ENCODE measurements at regions not wholly inside any gene's neighbourhood (a gene's known extent, or its start where the extent isn't known, plus 50 kb on each side); places are given as distances from the start of the nearest gene placed in this dataset.
"Not testable (repeated sequence)": the region's sequence is repeated elsewhere in the genome, so short reads cannot be mapped to it uniquely, and the experiment has no call there.

DNA sequence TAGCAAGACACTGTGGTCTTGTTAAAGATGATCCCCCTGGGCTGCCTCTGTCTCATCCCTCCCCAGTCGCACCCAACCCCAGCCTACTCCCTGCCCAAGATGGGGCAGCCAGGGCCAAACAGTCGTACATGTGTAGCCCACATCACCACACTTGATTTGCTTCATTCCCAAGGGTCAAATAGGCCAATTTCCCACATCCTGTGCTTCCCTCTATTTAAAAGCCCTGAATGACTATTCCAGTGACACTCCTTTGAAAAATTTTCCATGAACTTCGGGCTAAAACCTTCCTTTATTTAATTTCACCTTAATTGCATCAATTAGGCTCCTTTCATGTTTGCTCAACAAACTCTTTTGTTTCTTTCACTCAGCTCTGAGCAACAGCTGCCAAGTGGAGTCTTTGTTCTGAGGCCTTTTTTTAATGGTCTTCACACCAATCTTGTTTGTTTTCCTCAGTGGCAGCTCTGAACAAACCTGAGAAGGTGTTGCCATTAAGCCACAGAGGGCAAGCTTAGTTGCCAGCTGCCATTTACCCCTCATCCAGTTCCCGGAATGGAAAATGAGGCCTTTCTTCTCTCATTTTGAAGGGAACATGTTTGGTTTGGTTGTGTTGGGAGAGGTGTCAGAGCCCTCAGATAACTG is 126.9 kb downstream of the APIP start:
- H3K4me3 ChIP-seq (ENCODE audit: control insufficient read depth, low read depth, low read length) = no peak overlapping the region
- DNase-seq (ENCODE audit: low read depth) = no peak
- TF ChIP-seq, protein P1, sequence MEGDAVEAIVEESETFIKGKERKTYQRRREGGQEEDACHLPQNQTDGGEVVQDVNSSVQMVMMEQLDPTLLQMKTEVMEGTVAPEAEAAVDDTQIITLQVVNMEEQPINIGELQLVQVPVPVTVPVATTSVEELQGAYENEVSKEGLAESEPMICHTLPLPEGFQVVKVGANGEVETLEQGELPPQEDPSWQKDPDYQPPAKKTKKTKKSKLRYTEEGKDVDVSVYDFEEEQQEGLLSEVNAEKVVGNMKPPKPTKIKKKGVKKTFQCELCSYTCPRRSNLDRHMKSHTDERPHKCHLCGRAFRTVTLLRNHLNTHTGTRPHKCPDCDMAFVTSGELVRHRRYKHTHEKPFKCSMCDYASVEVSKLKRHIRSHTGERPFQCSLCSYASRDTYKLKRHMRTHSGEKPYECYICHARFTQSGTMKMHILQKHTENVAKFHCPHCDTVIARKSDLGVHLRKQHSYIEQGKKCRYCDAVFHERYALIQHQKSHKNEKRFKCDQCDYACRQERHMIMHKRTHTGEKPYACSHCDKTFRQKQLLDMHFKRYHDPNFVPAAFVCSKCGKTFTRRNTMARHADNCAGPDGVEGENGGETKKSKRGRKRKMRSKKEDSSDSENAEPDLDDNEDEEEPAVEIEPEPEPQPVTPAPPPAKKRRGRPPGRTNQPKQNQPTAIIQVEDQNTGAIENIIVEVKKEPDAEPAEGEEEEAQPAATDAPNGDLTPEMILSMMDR (conservative IDR thresholded peaks at IDR 0.05; ENCODE audit: control insufficient read depth, insufficient read depth, low read depth, low read length) = no peak

- TF ChIP-seq, protein P1 (conservative IDR thresholded peaks at IDR 0.05; ENCODE audit: control insufficient read depth, insufficient read depth, low read depth, low read length) = no peak
- no peak for DNase-seq (ENCODE audit: low read depth)
- no peak overlapping the region for H3K4me3 ChIP-seq (ENCODE audit: control insufficient read depth, low read depth, low read length)
Observed at GRCh38 chr11:34788642-34789041, 127.5 kb downstream of the APIP start.

DNA sequence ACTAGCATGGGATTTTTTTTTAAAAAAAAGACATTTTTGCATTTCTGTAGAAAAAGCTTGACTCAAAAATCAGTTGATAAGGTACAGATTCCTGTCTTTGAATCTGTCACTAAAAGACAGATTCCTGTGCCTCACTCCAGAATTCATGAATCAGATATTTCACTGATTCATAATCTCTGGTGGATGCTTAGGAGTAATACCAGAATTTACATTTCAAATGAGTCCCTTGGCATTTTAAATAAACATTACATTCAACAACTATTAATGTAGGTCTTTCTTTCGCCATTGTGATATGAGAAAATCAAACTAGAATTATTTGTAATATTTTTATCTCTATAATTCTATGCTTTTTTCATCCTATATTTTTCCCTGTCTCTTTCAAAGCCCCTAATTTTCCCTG is 128.3 kb downstream of the APIP start:
- DNase-seq (ENCODE audit: low read depth) = no peak
- TF ChIP-seq, protein P1 (conservative IDR thresholded peaks at IDR 0.05; ENCODE audit: control insufficient read depth, insufficient read depth, low read depth, low read length) = no peak
- H3K4me3 ChIP-seq (ENCODE audit: control insufficient read depth, low read depth, low read length) = no peak overlapping the region

GRCh38 chr11:34787348-34787747 is 128.8 kb downstream of the APIP start:
- DNase-seq (ENCODE audit: low read depth) = no peak

DNA sequence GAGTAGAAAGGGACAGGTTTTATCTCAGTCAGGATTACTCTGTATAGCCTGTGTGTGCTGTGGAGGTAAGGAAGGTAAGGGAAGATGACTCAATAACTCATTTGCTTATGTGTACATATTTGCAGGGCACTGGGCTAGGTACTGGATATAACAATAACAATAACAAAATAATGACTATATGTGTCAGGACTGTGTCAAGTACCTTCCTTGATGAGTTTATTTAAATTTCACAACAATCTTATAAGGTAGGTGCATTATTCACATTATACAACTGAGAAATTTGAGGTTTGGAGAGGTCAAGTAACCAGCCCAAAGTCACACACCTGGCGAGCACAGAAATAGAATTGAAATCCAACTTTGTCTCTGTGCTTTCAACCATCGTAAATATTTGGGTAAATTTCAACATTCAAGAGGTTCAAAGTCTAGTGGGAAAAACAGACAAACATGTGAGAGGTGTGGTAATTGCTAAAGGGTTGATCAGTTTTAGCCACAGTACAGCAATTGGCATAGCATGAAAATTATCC is 131.8 kb downstream of the APIP start:
- TF ChIP-seq, protein P1 (conservative IDR thresholded peaks at IDR 0.05; ENCODE audit: control insufficient read depth, insufficient read depth, low read depth, low read length) = no peak
- no peak for DNase-seq (ENCODE audit: low read depth)
- no peak overlapping the region for H3K4me3 ChIP-seq (ENCODE audit: control insufficient read depth, low read depth, low read length)

More at GRCh38 chr11:34787348-34787747, 128.8 kb downstream of the APIP start:
- TF ChIP-seq, protein P1 (conservative IDR thresholded peaks at IDR 0.05; ENCODE audit: control insufficient read depth, insufficient read depth, low read depth, low read length) = no peak
- H3K4me3 ChIP-seq (ENCODE audit: control insufficient read depth, low read depth, low read length) = no peak overlapping the region

DNA sequence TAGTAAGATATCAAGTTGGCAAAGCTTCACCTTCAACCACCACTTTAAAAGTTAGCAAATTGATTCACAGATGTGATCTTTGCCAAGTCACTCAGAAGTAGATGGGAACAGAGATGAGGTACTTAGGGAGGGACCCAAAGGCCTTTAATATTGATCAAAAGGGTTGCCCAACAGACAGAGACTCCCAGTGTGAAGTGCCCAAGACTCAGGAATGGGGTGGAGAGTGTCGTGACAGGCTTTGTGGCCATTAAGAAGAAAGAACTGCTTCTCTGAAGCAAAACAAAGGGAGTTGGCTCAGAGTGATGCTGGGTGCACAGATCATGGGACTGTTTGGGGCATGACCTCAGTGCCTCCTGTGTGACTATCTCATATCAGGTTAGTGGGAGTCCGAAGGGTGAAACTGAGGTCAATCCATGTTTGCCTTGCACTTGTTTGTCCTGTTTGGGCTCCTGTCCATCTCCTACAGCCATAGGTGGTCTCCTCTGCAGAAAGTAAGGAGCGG is 132.3 kb downstream of the APIP start:
- TF ChIP-seq, protein P1 (conservative IDR thresholded peaks at IDR 0.05; ENCODE audit: control insufficient read depth, insufficient read depth, low read depth, low read length) = no peak
- DNase-seq (ENCODE audit: low read depth) = no peak
- H3K4me3 ChIP-seq (ENCODE audit: control insufficient read depth, low read depth, low read length) = no peak overlapping the region

- DNase-seq (ENCODE audit: low read depth); H3K4me3 ChIP-seq (ENCODE audit: control insufficient read depth, low read depth, low read length): not testable (repeated sequence)
Observed at GRCh38 chr11:34781826-34782225, 134.4 kb downstream of the APIP start.

Data from fibroblast of mammary gland (primary cell).